ENCODE measurements at regions not wholly inside any gene's neighbourhood (a gene's known extent, or its start where the extent isn't known, plus 50 kb on each side); places are given as distances from the start of the nearest gene placed in this dataset.

GRCh38 chr12:115260762-115261675 lies 577.0 kb upstream of the TBX3 start:
- H3K36me3 ChIP-seq (ENCODE audit: control insufficient read depth in 2 of 2, extremely low read depth in 1 of 2, insufficient read depth in 2 of 2, low read length in 2 of 2): no peaks in the 10 kb centered on the region
- no peaks in the 10 kb centered on the region for H3K9me3 ChIP-seq (replicated peaks; ENCODE audit: control insufficient read depth, insufficient read depth, low read length)
- H3K27ac ChIP-seq (ENCODE audit: insufficient read depth, low read depth, low read length): no peak overlapping the region
- TF ChIP-seq FOS (IDR thresholded peaks at IDR 0.05; ENCODE audit: borderline replicate concordance, insufficient read depth, low read length): no peak
- no peak for TF ChIP-seq EZH2 (IDR thresholded peaks at IDR 0.05; ENCODE audit: borderline replicate concordance, low read depth, low read length, severe bottlenecking)
- no peak for TF ChIP-seq POLR2AphosphoS5 (IDR thresholded peaks at IDR 0.05; ENCODE audit: insufficient read depth, low read depth, low read length)
- no peak for TF ChIP-seq GATA2 (IDR thresholded peaks at IDR 0.05; ENCODE audit: insufficient read depth, insufficient read length, low read depth, low read length)
- TF ChIP-seq JUN (IDR thresholded peaks at IDR 0.05; ENCODE audit: borderline replicate concordance, insufficient read depth, insufficient read length, low read depth): no peak
- TF ChIP-seq, protein P1, sequence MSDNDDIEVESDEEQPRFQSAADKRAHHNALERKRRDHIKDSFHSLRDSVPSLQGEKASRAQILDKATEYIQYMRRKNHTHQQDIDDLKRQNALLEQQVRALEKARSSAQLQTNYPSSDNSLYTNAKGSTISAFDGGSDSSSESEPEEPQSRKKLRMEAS (IDR thresholded peaks at IDR 0.05; ENCODE audit: insufficient read depth, insufficient read length): no peak
- no peak for TF ChIP-seq POLR2A (IDR thresholded peaks at IDR 0.05; ENCODE audit: low read depth, low read length)
- no peak for TF ChIP-seq CTCF (IDR thresholded peaks at IDR 0.05; ENCODE audit: extremely low read depth in 1 of 2, insufficient read depth in 1 of 2, low read depth in 1 of 2, low read length in 2 of 2)
- no peak for TF ChIP-seq MYC (IDR thresholded peaks at IDR 0.05; ENCODE audit: low read depth, low read length)
- no peaks in the 10 kb centered on the region for H3K79me2 ChIP-seq (ENCODE audit: control insufficient read depth, insufficient read depth, low read length)
- no peak overlapping the region for H3K4me3 ChIP-seq (replicated peaks in 1 of 3; ENCODE audit: insufficient read depth in 1 of 3, low read depth in 1 of 3, low read length in 3 of 3)
- no peaks in the 10 kb centered on the region for H4K20me1 ChIP-seq (replicated peaks; ENCODE audit: control insufficient read depth, extremely low read depth, insufficient read depth, low read length)
- no peaks in the 10 kb centered on the region for H3K9me1 ChIP-seq (replicated peaks; ENCODE audit: control insufficient read depth, extremely low read depth, insufficient read depth, low read length)
- H2AFZ ChIP-seq (ENCODE audit: low read depth, low read length): no peak overlapping the region
- no peaks in the 10 kb centered on the region for H3K27me3 ChIP-seq (ENCODE audit: control insufficient read depth in 2 of 2, insufficient read depth in 2 of 2, low read length in 2 of 2)
- H3K9ac ChIP-seq (replicated peaks; ENCODE audit: extremely low read depth, insufficient read depth, low read length): no peak overlapping the region
- intact Hi-C loops (cut with micrococcal nuclease) (no loop called here), dilution Hi-C loops (cut with MboI; ENCODE audit: extremely low pct_ligation_motif_present, low sequenced_read_pairs) (no loop called here)
- no peaks in the 10 kb centered on the region for H3K4me1 ChIP-seq (ENCODE audit: control insufficient read depth, extremely low read depth, insufficient read depth, low read length)
- CTCF ChIA-PET: no interaction called here
- POLR2A ChIA-PET: no interaction called here
- BruUV-seq (replicated peaks): no TSS peak
- DNase-seq (ENCODE audit: low read depth, low spot score) (no peak), FAIRE-seq (no peak)
- no peak overlapping the region for H3K4me2 ChIP-seq (ENCODE audit: insufficient read depth, low read length)

Data from endothelial cell of umbilical vein (primary cell).